Large intestine (tissue), 3 donors: ENCODE measurements at regions not wholly inside any gene's neighbourhood (a gene's known extent, or its start where the extent isn't known, plus 50 kb on each side); places are given as distances from the start of the nearest gene placed in this dataset.

Experiments used
- DNase-seq, 2 donors: peaks; one replicate each; pipeline versions ENCODE4 v3.0.0 to v3.0.0-alpha.2; 2013
- H3K27ac ChIP-seq: one replicate; pipeline ENCODE4 v1.5.1; 2013; ENCODE audit warnings: low read length
- H3K27me3 ChIP-seq: 2 replicates; pipeline ENCODE4 v1.6.1; 2013; ENCODE audit warnings: low read length; ENCODE audit not compliant: control insufficient read depth, insufficient read depth
- H3K36me3 ChIP-seq: 2 replicates; pipeline ENCODE4 v1.6.1; 2013; ENCODE audit warnings: low read length; ENCODE audit not compliant: control insufficient read depth, insufficient read depth
- H3K4me1 ChIP-seq: one replicate; pipeline ENCODE4 v1.6.1; 2013; ENCODE audit warnings: low read length; ENCODE audit not compliant: control insufficient read depth, insufficient read depth
- H3K4me3 ChIP-seq: one replicate; pipeline ENCODE4 v1.5.1; 2013; ENCODE audit warnings: low read length
- H3K9me3 ChIP-seq: one replicate; pipeline ENCODE4 v1.6.1; 2013; ENCODE audit warnings: mild to moderate bottlenecking, low read depth, low read length, moderate library complexity; ENCODE audit not compliant: control insufficient read depth
- WGBS: methylation state at CpG from one replicate; pipeline ENCODE4 v1.1.5; 2013; ENCODE audit warnings: low lambda C conversion rate; ENCODE audit not compliant: insufficient coverage; 5-methylcytosine and 5-hydroxymethylcytosine counted together

DNA sequence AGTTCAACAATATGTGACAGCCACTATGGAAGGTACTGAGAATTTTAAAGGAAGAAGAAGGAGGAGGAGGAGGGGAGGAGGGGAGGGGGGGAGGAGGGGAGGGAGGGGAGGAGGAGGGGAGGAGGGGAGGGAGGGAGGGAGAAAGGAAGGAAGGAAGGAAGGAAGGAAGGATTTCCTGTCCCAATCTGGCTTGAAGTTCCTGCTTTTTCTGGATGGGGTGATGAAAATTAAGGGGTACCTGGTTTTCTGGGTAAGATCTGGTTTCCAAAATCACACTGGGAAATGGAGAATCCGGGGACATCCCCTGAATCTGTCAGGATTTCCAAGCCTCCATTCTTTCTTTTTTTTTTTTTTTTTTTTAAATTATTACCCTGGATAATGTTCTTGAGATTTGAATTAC, 271.8 kb downstream of the MTX2 start:
- Histone ChIP-seq H3K9me3 (no peaks in the 10 kb centered on the region), H3K27me3 (peaks cover 15% of the 10 kb centered on the region), H3K4me3 (no peak overlapping the region), H3K36me3 (no peaks in the 10 kb centered on the region), H3K27ac (no peak overlapping the region), H3K4me1 (no peaks in the 10 kb centered on the region)
- no CpG with 5 or more reads among the region's 1 CpG for WGBS
- no peak for DNase-seq

DNA sequence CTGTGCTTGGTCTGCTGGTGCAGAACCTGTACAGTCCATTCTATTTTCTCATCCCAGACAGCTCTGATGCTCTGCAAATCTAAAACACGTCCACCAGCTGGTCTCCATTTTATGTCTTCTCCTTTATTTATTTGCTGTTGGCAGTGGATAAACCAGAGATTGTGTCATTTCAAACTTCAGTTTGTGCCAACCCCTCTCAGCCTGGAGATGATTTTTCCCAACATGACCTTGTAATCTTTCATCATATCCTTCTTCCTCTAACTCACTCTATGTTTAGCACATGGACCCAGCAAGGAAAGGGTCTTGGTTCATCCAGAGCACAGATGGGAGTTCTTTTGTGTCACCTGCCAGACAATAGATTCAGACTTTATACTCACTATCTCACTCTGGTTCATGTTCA, 273.2 kb downstream of the MTX2 start:
- Histone ChIP-seq H3K4me1 (no peaks in the 10 kb centered on the region), H3K27me3 (peaks cover 17% of the 10 kb centered on the region), H3K4me3 (no peak overlapping the region), H3K9me3 (no peaks in the 10 kb centered on the region), H3K27ac (no peak overlapping the region), H3K36me3 (no peaks in the 10 kb centered on the region)
- no CpG with 5 or more reads among the region's 1 CpG for WGBS
- no peak for DNase-seq

DNA sequence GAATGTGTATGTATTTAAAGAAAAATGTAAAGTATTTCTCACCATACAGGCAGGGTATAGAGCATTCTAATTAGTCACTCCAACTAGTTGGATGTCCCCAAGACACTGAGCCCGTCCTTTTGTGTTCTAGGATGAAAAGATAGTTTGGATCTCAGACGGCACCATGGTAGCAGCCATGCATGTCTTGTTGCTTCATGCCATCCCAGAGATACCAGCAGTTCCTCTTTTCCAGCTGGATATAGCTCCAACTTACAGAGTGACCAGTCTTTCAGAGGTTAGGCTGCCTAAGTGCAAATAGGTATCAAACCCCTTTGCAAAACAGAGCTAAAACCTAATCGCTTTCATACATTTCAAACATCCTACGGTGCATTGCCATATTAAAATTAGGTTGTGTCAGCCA, 275.3 kb downstream of the MTX2 start:
- Histone ChIP-seq H3K27me3 (peaks cover 25% of the 10 kb centered on the region), H3K36me3 (no peaks in the 10 kb centered on the region), H3K9me3 (no peaks in the 10 kb centered on the region), H3K4me3 (no peak overlapping the region), H3K4me1 (no peaks in the 10 kb centered on the region), H3K27ac (no peak overlapping the region)
- DNase-seq = no peak
- 83% methylated on average over 1 of the region's 4 CpGs for WGBS

DNA sequence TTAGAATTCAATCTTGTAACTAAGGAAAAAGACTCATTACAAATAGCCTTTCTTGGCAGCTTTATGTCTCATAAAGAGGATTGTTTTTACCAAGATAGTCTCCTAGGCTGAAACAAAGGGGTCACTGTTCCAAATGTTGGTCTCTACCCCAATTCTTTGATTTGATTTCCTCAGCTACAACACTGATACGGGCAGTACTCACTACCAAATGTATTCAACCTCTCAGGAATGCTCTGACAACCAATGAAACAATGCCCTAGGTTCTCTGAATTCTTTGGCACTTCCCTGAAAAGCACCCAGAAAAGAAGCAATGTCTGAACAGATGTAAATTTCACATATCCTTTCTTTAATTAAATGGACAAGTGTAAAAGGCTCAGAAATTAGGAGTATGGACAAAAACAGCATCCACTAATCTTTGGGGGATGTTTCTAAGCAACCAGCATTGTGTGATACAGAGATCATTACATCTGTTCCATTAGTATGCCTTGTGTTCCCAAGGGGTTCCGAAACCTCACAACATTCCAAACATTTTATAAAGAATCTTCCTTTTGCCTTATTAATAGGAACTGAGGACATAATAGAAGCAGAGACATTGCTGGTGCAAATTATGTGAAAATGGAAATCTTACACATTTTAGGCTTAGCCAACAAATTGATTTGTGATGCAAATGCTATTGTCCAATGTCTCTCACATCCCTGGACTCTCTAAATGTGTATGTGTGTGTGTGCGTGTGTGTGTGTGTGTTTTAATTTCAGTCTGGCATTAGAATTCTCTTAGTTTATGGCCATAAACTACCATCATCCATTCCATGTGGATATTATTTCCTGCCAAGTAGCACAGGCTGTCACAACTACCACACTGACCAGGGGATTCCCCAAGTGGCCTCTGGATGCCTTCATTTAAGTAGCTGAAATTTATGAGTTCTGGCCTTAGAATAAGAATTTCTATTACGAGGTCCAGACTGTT, 276.0 kb downstream of the MTX2 start:
- Histone ChIP-seq H3K4me3 (no peak overlapping the region), H3K4me1 (no peaks in the 10 kb centered on the region), H3K27me3 (peaks cover 29% of the 10 kb centered on the region), H3K27ac (no peak overlapping the region), H3K9me3 (no peaks in the 10 kb centered on the region), H3K36me3 (no peaks in the 10 kb centered on the region)
- WGBS = no CpG with 5 or more reads among the region's 4 CpGs
- DNase-seq = no peak

DNA sequence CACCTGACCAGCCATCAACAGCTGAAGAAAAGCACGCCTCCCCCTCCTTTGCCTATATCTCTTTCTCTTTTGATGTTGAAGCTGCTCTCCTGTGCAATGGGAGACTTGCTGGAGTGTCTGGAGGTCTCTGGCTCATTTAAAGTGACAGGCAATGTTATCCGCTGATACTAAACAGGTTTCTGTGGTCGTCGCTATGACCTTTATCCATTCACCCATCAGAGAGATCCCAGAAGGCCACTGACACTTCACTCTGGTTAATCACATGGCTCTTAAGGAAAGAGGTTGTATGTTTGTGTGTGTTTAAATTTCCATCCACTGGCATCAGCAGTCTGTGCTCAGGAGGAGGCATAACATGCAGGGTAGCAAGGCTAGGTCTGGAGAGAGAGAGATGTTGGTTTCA, 277.3 kb downstream of the MTX2 start:
- WGBS = no CpG with 5 or more reads among the region's 4 CpGs
- Histone ChIP-seq H3K36me3 (no peaks in the 10 kb centered on the region), H3K4me1 (no peaks in the 10 kb centered on the region), H3K27me3 (peaks cover 33% of the 10 kb centered on the region), H3K27ac (no peak overlapping the region), H3K9me3 (no peaks in the 10 kb centered on the region), H3K4me3 (no peak overlapping the region)
- DNase-seq = no peak

DNA sequence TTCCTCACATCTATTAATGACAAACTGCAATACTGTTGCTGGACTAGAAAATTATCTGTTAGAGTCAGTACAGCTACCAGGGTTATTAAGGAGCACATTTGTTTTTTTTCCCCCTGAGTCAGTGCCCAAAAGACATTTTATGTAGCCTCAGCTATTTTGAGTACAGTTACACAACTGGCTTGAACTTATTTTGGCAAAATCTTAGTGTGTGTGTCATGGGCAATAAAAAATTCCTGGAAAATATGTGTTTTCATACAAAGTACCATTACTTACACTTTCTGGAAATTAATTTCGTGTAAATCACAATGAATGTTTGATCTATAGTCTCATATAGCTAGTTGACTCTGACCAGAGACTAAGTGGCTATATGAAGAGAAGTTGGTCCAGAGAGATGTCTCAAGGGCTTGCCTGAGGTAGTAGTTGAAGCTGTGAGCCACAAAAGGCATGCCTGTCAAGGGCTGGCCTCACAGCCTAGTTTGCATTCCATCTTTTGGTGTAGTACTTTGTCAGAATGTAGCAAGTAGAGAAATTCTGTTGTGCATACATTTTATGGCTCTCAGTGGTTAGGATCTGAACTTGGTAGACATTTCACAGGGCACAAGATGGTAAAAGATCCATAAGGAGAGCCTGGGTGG, 283.4 kb downstream of the MTX2 start:
- DNase-seq = no peak
- H3K27me3 ChIP-seq = peaks cover 31% of the 10 kb centered on the region
- H3K4me1 ChIP-seq = no peaks in the 10 kb centered on the region
- no peaks in the 10 kb centered on the region for H3K36me3 ChIP-seq
- H3K9me3 ChIP-seq = no peaks in the 10 kb centered on the region
- H3K4me3 ChIP-seq = no peak overlapping the region
- H3K27ac ChIP-seq = no peak overlapping the region
- WGBS = no CpG with 5 or more reads among the region's 1 CpG

DNA sequence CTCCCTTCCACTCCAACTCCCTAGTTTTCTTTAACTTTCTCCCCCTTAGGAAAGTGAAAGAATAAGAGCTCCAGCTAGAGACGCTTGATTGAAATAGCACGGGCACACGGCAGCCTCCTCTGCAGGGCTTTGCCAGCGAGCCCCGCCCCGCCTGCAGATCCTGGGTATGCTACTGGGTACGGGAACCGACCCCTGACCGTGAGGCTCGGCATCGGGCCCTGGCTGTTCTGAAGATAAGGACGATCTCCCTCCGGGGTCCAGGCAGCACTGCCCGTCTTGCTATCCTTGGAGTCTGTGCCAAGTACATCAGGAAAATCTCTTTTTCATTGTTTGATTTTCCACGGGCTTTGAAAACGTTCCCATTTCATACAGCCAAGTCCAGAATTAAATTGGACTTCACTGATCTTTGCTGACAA, 284.5 kb downstream of the MTX2 start:
- peaks cover 27% of the 10 kb centered on the region for H3K27me3 ChIP-seq
- H3K36me3 ChIP-seq = no peaks in the 10 kb centered on the region
- no peaks in the 10 kb centered on the region for H3K9me3 ChIP-seq
- DNase-seq = peak; percentile 26 to 47
- WGBS = no CpG with 5 or more reads among the region's 16 CpGs
- no peaks in the 10 kb centered on the region for H3K4me1 ChIP-seq
- H3K27ac ChIP-seq = peak overlapping the region; percentile 54
- H3K4me3 ChIP-seq = peak overlapping the region; percentile 51

DNA sequence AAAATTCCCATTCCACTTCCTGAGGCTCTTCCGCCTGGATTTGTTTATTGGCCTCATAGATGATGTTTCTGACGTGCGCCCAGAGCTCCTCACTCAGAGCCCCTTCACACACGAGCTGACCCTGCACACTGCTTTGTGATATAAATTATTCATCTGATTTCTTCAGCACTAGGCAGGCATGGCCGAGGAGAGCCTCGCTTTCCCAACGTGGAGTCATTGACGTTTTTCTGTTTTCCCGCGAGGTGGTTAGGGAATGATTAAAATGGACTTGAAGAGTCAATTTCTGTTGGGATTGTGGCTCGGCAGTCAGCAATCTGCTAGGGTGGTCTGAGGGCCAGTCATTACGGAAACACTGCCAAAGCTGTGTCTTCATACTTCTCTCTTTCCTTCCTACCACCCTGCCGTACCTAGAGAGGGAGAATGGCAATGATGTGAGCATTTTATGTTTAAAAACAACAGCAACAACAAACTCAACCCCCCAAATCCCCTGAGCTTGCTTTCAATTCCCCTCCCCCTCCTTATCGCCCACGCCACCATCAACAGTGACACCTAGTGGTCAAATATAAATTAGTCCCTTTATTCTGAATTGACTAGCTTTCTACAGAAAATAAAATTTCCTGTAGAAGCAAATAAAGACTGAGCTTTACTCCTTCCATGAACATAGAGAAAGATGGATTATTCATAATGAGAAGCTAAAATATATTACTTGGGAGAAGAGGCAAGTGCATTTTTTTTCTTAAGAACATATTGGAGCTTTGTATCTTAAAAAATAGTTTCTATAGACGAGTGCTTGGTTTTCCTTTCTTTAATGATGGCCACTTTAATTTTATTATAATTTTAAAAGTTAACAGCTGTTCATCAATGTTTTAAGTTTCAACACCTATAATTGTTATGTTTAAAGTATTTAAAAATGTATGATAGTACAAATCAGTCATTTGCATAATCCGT, 285.1 kb downstream of the MTX2 start:
- Histone ChIP-seq H3K9me3 (no peaks in the 10 kb centered on the region), H3K4me1 (no peaks in the 10 kb centered on the region), H3K27ac (peak overlapping the region; percentile 54), H3K36me3 (no peaks in the 10 kb centered on the region), H3K4me3 (peak overlapping the region; percentile 51), H3K27me3 (peaks cover 24% of the 10 kb centered on the region)
- DNase-seq = peak; percentile 32 to 60
- 43% methylated on average over 4 of the region's 17 CpGs for WGBS

DNA sequence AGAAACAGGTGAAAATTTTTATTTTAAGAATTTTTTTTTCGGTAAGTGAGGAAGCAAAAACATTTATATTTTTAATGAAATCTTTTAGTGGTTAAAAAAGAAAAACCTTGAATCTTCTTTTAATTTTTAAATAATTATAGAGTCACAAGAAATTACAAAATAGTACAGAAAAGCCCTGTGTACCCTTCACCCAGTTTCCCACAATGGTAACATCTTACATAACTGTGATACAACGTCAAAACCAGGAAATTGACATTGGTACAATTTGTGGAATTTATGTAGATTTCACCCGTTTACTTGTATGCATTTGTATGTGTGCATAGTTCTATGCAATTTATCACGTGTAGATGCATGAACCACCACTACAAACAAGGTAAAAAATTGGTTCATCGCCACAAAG, 285.9 kb downstream of the MTX2 start:
- H3K9me3 ChIP-seq = no peaks in the 10 kb centered on the region
- H3K4me1 ChIP-seq = no peaks in the 10 kb centered on the region
- H3K4me3 ChIP-seq = no peak overlapping the region
- no peak for DNase-seq
- H3K27ac ChIP-seq = no peak overlapping the region
- peaks cover 23% of the 10 kb centered on the region for H3K27me3 ChIP-seq
- 74% methylated on average over 3 of the region's 5 CpGs for WGBS
- H3K36me3 ChIP-seq = no peaks in the 10 kb centered on the region

DNA sequence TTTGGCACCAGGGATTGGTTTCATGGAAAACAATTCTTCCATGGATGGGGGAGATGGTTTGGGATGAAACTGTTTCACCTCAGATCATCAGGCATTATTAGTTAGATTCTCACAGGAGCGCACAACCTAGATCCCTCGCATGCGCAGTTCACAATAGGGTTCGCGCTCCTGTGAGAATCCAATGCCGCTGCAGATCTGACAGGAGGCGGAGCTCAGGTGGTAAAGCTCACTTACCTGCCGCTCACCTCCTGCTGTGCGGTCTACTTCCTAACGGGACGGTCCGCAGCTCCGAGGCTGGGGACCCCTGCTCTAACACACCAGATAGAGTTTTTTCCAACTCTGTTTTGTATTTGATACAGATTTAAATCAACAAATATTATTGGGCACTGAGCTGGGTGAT, 286.5 kb downstream of the MTX2 start:
- Histone ChIP-seq H3K4me3 (no peak overlapping the region), H3K27me3 (peaks cover 19% of the 10 kb centered on the region), H3K27ac (no peak overlapping the region), H3K4me1 (no peaks in the 10 kb centered on the region), H3K36me3 (no peaks in the 10 kb centered on the region), H3K9me3 (no peaks in the 10 kb centered on the region)
- DNase-seq = no peak
- WGBS = no CpG with 5 or more reads among the region's 13 CpGs
